WTC11 (cell line): ENCODE measurements at regions not wholly inside any gene's neighbourhood (a gene's known extent, or its start where the extent isn't known, plus 50 kb on each side); places are given as distances from the start of the nearest gene placed in this dataset.

Experiments used
- ATAC-seq: fragments of 200-7000 bp; cut with Tn5 transposase; 2 replicates; pipeline ENCODE4 v1.10.0; 2021; ENCODE audit warnings: mild to moderate bottlenecking, moderate library complexity
- CTCF ChIA-PET: fragments of 300-600 bp; sonication (Branson Sonifier 250); formaldehyde crosslinking; loops from one replicate; lab custom pipeline; 2021; ENCODE audit warnings: antibody characterized with exemption; lab: Charles Lee
- POLR2A ChIA-PET: fragments of 350-600 bp; sonication (Branson Sonifier 250); formaldehyde crosslinking; loops from one replicate; lab custom pipeline; 2021; ENCODE audit warnings: antibody characterized with exemption; lab: Charles Lee
- DNase-seq: peaks from one replicate; pipeline ENCODE4 v3.0.0; 2021; ENCODE audit warnings: low spot score
- H3K27ac Mint-ChIP-seq: 2 replicates; pipeline ENCODE4 v1.8.0; 2021; ENCODE audit warnings: mixed read lengths
- H3K27me3 Mint-ChIP-seq: 2 replicates; pipeline ENCODE4 v1.8.0; 2021; ENCODE audit warnings: low read depth, mild to moderate bottlenecking, moderate library complexity, mixed read lengths
- H3K36me3 Mint-ChIP-seq: 2 replicates; pipeline ENCODE4 v1.8.0; 2021; ENCODE audit warnings: mixed read lengths
- H3K4me1 Mint-ChIP-seq: 2 replicates; pipeline ENCODE4 v1.8.0; 2022; ENCODE audit warnings: mixed read lengths
- H3K4me3 Mint-ChIP-seq: 2 replicates; pipeline ENCODE4 v1.8.0; 2021; ENCODE audit warnings: mild to moderate bottlenecking, moderate library complexity, mixed read lengths
- H3K9me3 Mint-ChIP-seq: 2 replicates; pipeline ENCODE4 v1.8.0; 2021; ENCODE audit warnings: mixed read lengths
- AFF4 ChIP-seq: sonication (generic); formaldehyde crosslinking; IDR thresholded peaks from 2 replicates; pipeline ENCODE4 v1.8.1; 2023; ENCODE audit warnings: mild to moderate bottlenecking, missing genetic modification reagents, borderline replicate concordance
- CBFB ChIP-seq: sonication (generic); formaldehyde crosslinking; IDR thresholded peaks from 2 replicates; pipeline ENCODE4 v1.8.1; 2022; ENCODE audit warnings: mild to moderate bottlenecking, low read depth, missing genetic modification reagents
- E2F5 ChIP-seq: sonication (generic); formaldehyde crosslinking; IDR thresholded peaks from 2 replicates; pipeline ENCODE4 v1.8.1; 2022; ENCODE audit warnings: mild to moderate bottlenecking, moderate library complexity, missing genetic modification reagents
- EMX1 ChIP-seq: fragments of 250-450 bp; sonication (Bioruptor Pico); IDR thresholded peaks from 2 replicates; pipeline ENCODE4 v1.8.0; 2021; ENCODE audit warnings: mild to moderate bottlenecking
- FOXK1 ChIP-seq: sonication (generic); formaldehyde crosslinking; IDR thresholded peaks from 2 replicates; pipeline ENCODE4 v1.8.0; 2022; ENCODE audit warnings: mild to moderate bottlenecking, moderate library complexity, missing genetic modification reagents
- MYBL2 ChIP-seq: sonication (generic); formaldehyde crosslinking; IDR thresholded peaks from 2 replicates; pipeline ENCODE4 v1.8.1; 2023; ENCODE audit warnings: mild to moderate bottlenecking, moderate library complexity, missing genetic modification reagents
- OVOL2 ChIP-seq: fragments of 250-450 bp; sonication (Bioruptor Pico); IDR thresholded peaks from 2 replicates; pipeline ENCODE4 v1.9.0; 2021; ENCODE audit warnings: mild to moderate bottlenecking, borderline replicate concordance
- PRRX2 ChIP-seq: fragments of 250-450 bp; sonication (Bioruptor Pico); IDR thresholded peaks from 2 replicates; pipeline ENCODE4 v1.8.0; 2021; ENCODE audit warnings: mild to moderate bottlenecking
- SMAD3 ChIP-seq: sonication (generic); formaldehyde crosslinking; IDR thresholded peaks from 2 replicates; pipeline ENCODE4 v1.8.0; 2022; ENCODE audit warnings: missing genetic modification reagents, mild to moderate bottlenecking, borderline replicate concordance
- STAT6 ChIP-seq: sonication (generic); formaldehyde crosslinking; conservative IDR thresholded peaks from 2 replicates; pipeline ENCODE4 v1.8.1; 2023; ENCODE audit warnings: mild to moderate bottlenecking, low read depth, missing genetic modification reagents, moderate library complexity
- TCF7 ChIP-seq: sonication (generic); formaldehyde crosslinking; IDR thresholded peaks from 2 replicates; pipeline ENCODE4 v1.8.0; 2022; ENCODE audit warnings: mild to moderate bottlenecking, low read depth, missing genetic modification reagents, moderate library complexity
- TEAD4 ChIP-seq: sonication (generic); formaldehyde crosslinking; IDR thresholded peaks from 2 replicates; pipeline ENCODE4 v1.8.0; 2022; ENCODE audit warnings: mild to moderate bottlenecking, missing genetic modification reagents
- TP53 ChIP-seq: sonication (generic); formaldehyde crosslinking; IDR thresholded peaks from 2 replicates; pipeline ENCODE4 v1.8.1; 2023; ENCODE audit warnings: mild to moderate bottlenecking, missing genetic modification reagents
- USF2 ChIP-seq: sonication (generic); formaldehyde crosslinking; IDR thresholded peaks from 2 replicates; pipeline ENCODE4 v1.8.1; 2023; ENCODE audit warnings: mild to moderate bottlenecking, missing genetic modification reagents, moderate library complexity
- ZNF232 ChIP-seq: sonication (generic); formaldehyde crosslinking; IDR thresholded peaks from 2 replicates; pipeline ENCODE4 v1.8.0; 2022; ENCODE audit warnings: mild to moderate bottlenecking, missing genetic modification reagents
- ZNF416 ChIP-seq: fragments of 250-450 bp; sonication (Bioruptor Pico); IDR thresholded peaks from 2 replicates; pipeline ENCODE4 v1.9.0; 2021; ENCODE audit warnings: mild to moderate bottlenecking, inconsistent platforms
- ZNF532 ChIP-seq: fragments of 250-450 bp; sonication (Bioruptor Pico); IDR thresholded peaks from 2 replicates; pipeline ENCODE4 v1.9.0; 2021; ENCODE audit warnings: mild to moderate bottlenecking, borderline replicate concordance

GRCh38 chr5:133670336-133670735 is 58.0 kb upstream of the FSTL4 start (continued):
- no peak for TF ChIP-seq ZNF532 (CRISPR knock-in tag)
- no peak for TF ChIP-seq ZNF232 (CRISPR knock-in tag)
- no peak for TF ChIP-seq E2F5 (CRISPR knock-in tag)
- no peak for TF ChIP-seq EMX1
- no peak for TF ChIP-seq SMAD3
- no peak for TF ChIP-seq PRRX2 (CRISPR knock-in tag)
- TF ChIP-seq AFF4 (CRISPR knock-in tag) = no peak
- no peak for TF ChIP-seq STAT6
- TF ChIP-seq FOXK1 (CRISPR knock-in tag) = no peak
- TF ChIP-seq, all 79 proteins: peak for 0

GRCh38 chr5:133669472-133669871 is 57.1 kb upstream of the FSTL4 start:
- ChIA-PET CTCF (no interaction called here), POLR2A (no interaction called here)
- DNase-seq (no peak), ATAC-seq (no peak)
- Mint-ChIP-seq H3K36me3 (no peaks in the 10 kb centered on the region), H3K4me1 (no peaks in the 10 kb centered on the region), H3K27me3 (no peaks in the 10 kb centered on the region; the same call in 1 of the 2 replicates), H3K9me3 (peaks cover 20% of the 10 kb centered on the region), H3K27ac (no peak overlapping the region), H3K4me3 (no peak overlapping the region)
- TF ChIP-seq SMAD3 (no peak), ZNF416 (CRISPR knock-in tag) (no peak), MYBL2 (CRISPR knock-in tag) (no peak), OVOL2 (CRISPR knock-in tag) (no peak), USF2 (CRISPR knock-in tag) (no peak), TP53 (CRISPR knock-in tag) (no peak), TCF7 (no peak), CBFB (CRISPR knock-in tag) (no peak), TEAD4 (CRISPR knock-in tag) (no peak)
